Neural cell (in vitro differentiated cells): ENCODE measurements at regions not wholly inside any gene's neighbourhood (a gene's known extent, or its start where the extent isn't known, plus 50 kb on each side); places are given as distances from the start of the nearest gene placed in this dataset.

Source experiments
- CTCF ChIP-seq: fragments of 450-650 bp; IDR thresholded peaks from 2 replicates; pipeline ENCODE4 v1.5.1; 2014; ENCODE audit warnings: antibody characterized with exemption, mild to moderate bottlenecking, moderate library complexity; ENCODE audit not compliant: poor library complexity, severe bottlenecking
- EP300 ChIP-seq: fragments of 450-650 bp; conservative IDR thresholded peaks from 2 replicates; pipeline ENCODE4 v1.6.1; 2014; ENCODE audit warnings: antibody characterized with exemption, mild to moderate bottlenecking, moderate library complexity; ENCODE audit not compliant: poor library complexity, severe bottlenecking
- EZH2 ChIP-seq: fragments of 200-600, 300-800 bp; shearing (Covaris generic), sonication (generic); IDR thresholded peaks from 2 replicates; pipeline ENCODE4 v1.6.1; 2014; ENCODE audit warnings: antibody characterized with exemption, low read length, borderline replicate concordance, mild to moderate bottlenecking; ENCODE audit not compliant: insufficient read depth, poor library complexity, severe bottlenecking
- POLR2AphosphoS5 ChIP-seq: IDR thresholded peaks from 2 replicates; pipeline ENCODE4 v1.6.1; 2012
- RAD21 ChIP-seq: fragments of 450-650 bp; conservative IDR thresholded peaks from 2 replicates; pipeline ENCODE4 v1.6.1; 2014; ENCODE audit warnings: antibody characterized with exemption, mild to moderate bottlenecking, moderate library complexity
- SMC3 ChIP-seq: fragments of 450-650 bp; conservative IDR thresholded peaks from 2 replicates; pipeline ENCODE4 v1.6.1; 2014; ENCODE audit warnings: antibody characterized with exemption, mild to moderate bottlenecking, moderate library complexity; ENCODE audit not compliant: poor library complexity

GRCh38 chr6:78605909-78606446 is 261.4 kb upstream of the IRAK1BP1 start:
- no peak for TF ChIP-seq CTCF
- no peak for TF ChIP-seq SMC3
- no peak for TF ChIP-seq RAD21
- TF ChIP-seq POLR2AphosphoS5: no peak
- TF ChIP-seq EP300: no peak
- TF ChIP-seq EZH2: no peak
